ENCODE measurements at regions not wholly inside any gene's neighbourhood (a gene's known extent, or its start where the extent isn't known, plus 50 kb on each side); places are given as distances from the start of the nearest gene placed in this dataset.

DNA sequence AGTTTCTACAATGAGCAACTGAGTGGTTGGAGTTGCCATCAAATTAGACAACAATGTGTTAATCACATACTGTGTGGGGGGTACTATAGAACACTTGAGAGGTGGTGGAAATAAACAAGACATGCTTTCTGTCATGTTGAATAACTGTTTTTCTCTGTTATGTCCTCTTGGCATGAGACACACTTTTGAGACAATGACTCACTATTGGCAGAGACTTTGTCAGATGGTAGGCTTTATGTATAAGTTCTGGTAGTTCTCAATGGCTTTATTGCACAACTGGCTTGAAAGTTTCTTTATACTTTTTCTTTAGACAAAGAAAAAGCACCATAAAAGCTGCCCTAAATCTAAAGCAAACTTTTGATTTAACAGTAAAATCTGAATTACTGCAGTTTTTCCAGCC is 578.7 kb downstream of the ADCYAP1 start:
- no peaks in the 10 kb centered on the region for H3K4me1 ChIP-seq (ENCODE audit: insufficient read depth, low read length)
- ChIA-PET POLR2A (ENCODE audit: partially characterized antibody) (no interaction called here), CTCF (ENCODE audit: partially characterized antibody) (no interaction called here)
- H3K27ac Mint-ChIP-seq, result no peak overlapping the region
- no peak for DNase-seq
- H3K4me3 ChIP-seq (ENCODE audit: low read length in 2 of 2), result no peak overlapping the region
- no peaks in the 10 kb centered on the region for H3K9me3 ChIP-seq (ENCODE audit: control insufficient read depth in 1 of 2, low read length in 2 of 2)
- intact Hi-C loops (cut with micrococcal nuclease), result no loop called here
- no peaks in the 10 kb centered on the region for H3K27me3 ChIP-seq (ENCODE audit: insufficient read depth, low read length)
- no peaks in the 10 kb centered on the region for H3K36me3 ChIP-seq (ENCODE audit: insufficient read depth, low read length)
- H3K9me3 Mint-ChIP-seq, result peaks cover 0 to 13% (median 3%) of the 10 kb centered on the region in 8 donors
- H3K36me3 Mint-ChIP-seq, result no peaks in the 10 kb centered on the region
- H3K27ac ChIP-seq (ENCODE audit: low read depth, low read length), result no peak overlapping the region
- no peaks in the 10 kb centered on the region for H3K27me3 Mint-ChIP-seq
- H3K4me1 Mint-ChIP-seq, result no peaks in the 10 kb centered on the region
- no peak overlapping the region for H3K4me3 Mint-ChIP-seq

- ChIA-PET POLR2A (ENCODE audit: partially characterized antibody) (no interaction called here), CTCF (ENCODE audit: partially characterized antibody) (no interaction called here)
- intact Hi-C loops (cut with micrococcal nuclease), result no loop called here
- Histone ChIP-seq H3K4me1 (ENCODE audit: insufficient read depth, low read length) (no peaks in the 10 kb centered on the region), H3K4me3 (ENCODE audit: low read length in 2 of 2) (no peak overlapping the region), H3K27me3 (ENCODE audit: insufficient read depth, low read length) (no peaks in the 10 kb centered on the region), H3K36me3 (ENCODE audit: insufficient read depth, low read length) (no peaks in the 10 kb centered on the region), H3K27ac (ENCODE audit: low read depth, low read length) (no peak overlapping the region), H3K9me3 (ENCODE audit: control insufficient read depth in 1 of 2, low read length in 2 of 2) (no peaks in the 10 kb centered on the region)
- H3K4me3 Mint-ChIP-seq, result no peak overlapping the region
- H3K36me3 Mint-ChIP-seq, result no peaks in the 10 kb centered on the region
- DNase-seq, result no peak
- H3K27me3 Mint-ChIP-seq, result no peaks in the 10 kb centered on the region
- no peaks in the 10 kb centered on the region for H3K4me1 Mint-ChIP-seq
- H3K27ac Mint-ChIP-seq, result no peak overlapping the region
- peaks cover 0 to 15% (median 7%) of the 10 kb centered on the region in 8 donors for H3K9me3 Mint-ChIP-seq
Observed at GRCh38 chr18:1487457-1487856, 582.8 kb downstream of the ADCYAP1 start.

GRCh38 chr18:1488394-1488793 is 583.7 kb downstream of the ADCYAP1 start:
- CTCF ChIA-PET (ENCODE audit: partially characterized antibody), result no interaction called here
- no peaks in the 10 kb centered on the region for H3K9me3 ChIP-seq (ENCODE audit: control insufficient read depth in 1 of 2, low read length in 2 of 2)
- intact Hi-C loops (cut with micrococcal nuclease), result no loop called here
- no peak overlapping the region for H3K27ac Mint-ChIP-seq
- no peaks in the 10 kb centered on the region for H3K36me3 ChIP-seq (ENCODE audit: insufficient read depth, low read length)
- H3K27me3 Mint-ChIP-seq, result no peaks in the 10 kb centered on the region
- H3K4me1 Mint-ChIP-seq, result no peaks in the 10 kb centered on the region
- DNase-seq, result no peak
- POLR2A ChIA-PET (ENCODE audit: partially characterized antibody), result no interaction called here
- no peak overlapping the region for H3K27ac ChIP-seq (ENCODE audit: low read depth, low read length)
- peaks cover 0 to 20% (median 10%) of the 10 kb centered on the region in 8 donors for H3K9me3 Mint-ChIP-seq
- no peaks in the 10 kb centered on the region for H3K27me3 ChIP-seq (ENCODE audit: insufficient read depth, low read length)
- H3K4me1 ChIP-seq (ENCODE audit: insufficient read depth, low read length), result no peaks in the 10 kb centered on the region
- H3K36me3 Mint-ChIP-seq, result no peaks in the 10 kb centered on the region
- H3K4me3 Mint-ChIP-seq, result no peak overlapping the region
- no peak overlapping the region for H3K4me3 ChIP-seq (ENCODE audit: low read length in 2 of 2)

GRCh38 chr18:1488957-1489356 is 584.3 kb downstream of the ADCYAP1 start:
- Histone ChIP-seq H3K27ac (ENCODE audit: low read depth, low read length) (no peak overlapping the region), H3K36me3 (ENCODE audit: insufficient read depth, low read length) (no peaks in the 10 kb centered on the region), H3K27me3 (ENCODE audit: insufficient read depth, low read length) (no peaks in the 10 kb centered on the region), H3K9me3 (ENCODE audit: control insufficient read depth in 1 of 2, low read length in 2 of 2) (no peaks in the 10 kb centered on the region), H3K4me3 (ENCODE audit: low read length in 2 of 2) (no peak overlapping the region), H3K4me1 (ENCODE audit: insufficient read depth, low read length) (no peaks in the 10 kb centered on the region)
- POLR2A ChIA-PET (ENCODE audit: partially characterized antibody), result no interaction called here
- intact Hi-C loops (cut with micrococcal nuclease), result no loop called here
- Mint-ChIP-seq H3K9me3 (peaks cover 0 to 20% (median 10%) of the 10 kb centered on the region in 8 donors), H3K27ac (no peak overlapping the region), H3K4me1 (no peaks in the 10 kb centered on the region), H3K27me3 (no peaks in the 10 kb centered on the region), H3K36me3 (no peaks in the 10 kb centered on the region), H3K4me3 (no peak overlapping the region)
- no peak for DNase-seq
- CTCF ChIA-PET (ENCODE audit: partially characterized antibody), result no interaction called here

- CTCF ChIA-PET (ENCODE audit: partially characterized antibody), result no interaction called here
- H3K36me3 Mint-ChIP-seq, result no peaks in the 10 kb centered on the region
Observed at GRCh38 chr18:1495387-1495786, 590.7 kb downstream of the ADCYAP1 start.

GRCh38 chr18:1496096-1496495 is 591.4 kb downstream of the ADCYAP1 start:
- ChIA-PET CTCF (ENCODE audit: partially characterized antibody) (no interaction called here), POLR2A (ENCODE audit: partially characterized antibody) (no interaction called here)
- intact Hi-C loops (cut with micrococcal nuclease), result no loop called here
- Mint-ChIP-seq H3K4me1 (no peaks in the 10 kb centered on the region), H3K9me3 (peaks cover 0 to 35% (median 15%) of the 10 kb centered on the region in 8 donors), H3K27me3 (no peaks in the 10 kb centered on the region), H3K27ac (no peak overlapping the region), H3K36me3 (no peaks in the 10 kb centered on the region), H3K4me3 (no peak overlapping the region)
- no peaks in the 10 kb centered on the region for H3K27me3 ChIP-seq (ENCODE audit: insufficient read depth, low read length)
- no peaks in the 10 kb centered on the region for H3K36me3 ChIP-seq (ENCODE audit: insufficient read depth, low read length)
- no peak for DNase-seq
- no peak overlapping the region for H3K27ac ChIP-seq (ENCODE audit: low read depth, low read length)
- no peak overlapping the region for H3K4me3 ChIP-seq (ENCODE audit: low read length in 2 of 2)
- no peaks in the 10 kb centered on the region for H3K9me3 ChIP-seq (ENCODE audit: control insufficient read depth in 1 of 2, low read length in 2 of 2)
- no peaks in the 10 kb centered on the region for H3K4me1 ChIP-seq (ENCODE audit: insufficient read depth, low read length)

More at GRCh38 chr18:1495387-1495786, 590.7 kb downstream of the ADCYAP1 start:
- Histone ChIP-seq H3K9me3 (ENCODE audit: control insufficient read depth in 1 of 2, low read length in 2 of 2) (no peaks in the 10 kb centered on the region), H3K27ac (ENCODE audit: low read depth, low read length) (no peak overlapping the region), H3K4me1 (ENCODE audit: insufficient read depth, low read length) (no peaks in the 10 kb centered on the region), H3K27me3 (ENCODE audit: insufficient read depth, low read length) (no peaks in the 10 kb centered on the region), H3K4me3 (ENCODE audit: low read length in 2 of 2) (no peak overlapping the region), H3K36me3 (ENCODE audit: insufficient read depth, low read length) (no peaks in the 10 kb centered on the region)
- no peak overlapping the region for H3K4me3 Mint-ChIP-seq
- H3K27me3 Mint-ChIP-seq, result no peaks in the 10 kb centered on the region
- peaks cover 0 to 35% (median 14%) of the 10 kb centered on the region in 8 donors for H3K9me3 Mint-ChIP-seq
- H3K27ac Mint-ChIP-seq, result no peak overlapping the region
- intact Hi-C loops (cut with micrococcal nuclease), result no loop called here
- no peaks in the 10 kb centered on the region for H3K4me1 Mint-ChIP-seq
- POLR2A ChIA-PET (ENCODE audit: partially characterized antibody), result no interaction called here
- no peak for DNase-seq

GRCh38 chr18:1498216-1498615 is 593.5 kb downstream of the ADCYAP1 start:
- H3K27ac Mint-ChIP-seq, result no peak overlapping the region
- intact Hi-C loops (cut with micrococcal nuclease), result no loop called here
- H3K36me3 Mint-ChIP-seq, result no peaks in the 10 kb centered on the region
- peaks cover 0 to 26% (median 12%) of the 10 kb centered on the region in 8 donors for H3K9me3 Mint-ChIP-seq
- ChIA-PET POLR2A (ENCODE audit: partially characterized antibody) (no interaction called here), CTCF (ENCODE audit: partially characterized antibody) (no interaction called here)
- Histone ChIP-seq H3K27me3 (ENCODE audit: insufficient read depth, low read length) (no peaks in the 10 kb centered on the region), H3K36me3 (ENCODE audit: insufficient read depth, low read length) (no peaks in the 10 kb centered on the region), H3K27ac (ENCODE audit: low read depth, low read length) (no peak overlapping the region), H3K4me1 (ENCODE audit: insufficient read depth, low read length) (no peaks in the 10 kb centered on the region), H3K4me3 (ENCODE audit: low read length in 2 of 2) (no peak overlapping the region), H3K9me3 (ENCODE audit: control insufficient read depth in 1 of 2, low read length in 2 of 2) (no peaks in the 10 kb centered on the region)
- H3K4me1 Mint-ChIP-seq, result no peaks in the 10 kb centered on the region
- H3K4me3 Mint-ChIP-seq, result no peak overlapping the region
- no peaks in the 10 kb centered on the region for H3K27me3 Mint-ChIP-seq
- no peak for DNase-seq

DNA sequence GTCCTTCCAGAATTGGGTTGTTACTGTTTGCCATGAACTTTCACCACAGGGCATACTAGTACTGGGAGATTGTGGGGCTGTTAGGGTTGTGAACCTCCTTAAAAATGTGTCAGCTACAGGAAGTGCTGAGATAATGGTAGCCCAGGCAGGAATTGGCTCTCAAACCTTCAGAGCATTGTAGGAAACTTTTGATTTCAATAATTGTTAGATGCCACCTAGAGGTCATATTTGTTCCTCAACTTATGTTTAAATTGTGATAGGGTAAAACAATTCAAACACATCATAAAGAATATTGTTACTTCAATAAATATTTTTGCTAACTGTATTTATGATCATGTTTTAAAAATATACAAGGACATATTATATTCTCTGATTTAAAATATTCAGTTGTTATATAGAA is 594.6 kb downstream of the ADCYAP1 start:
- no peaks in the 10 kb centered on the region for H3K36me3 Mint-ChIP-seq
- no peak for DNase-seq
- no peaks in the 10 kb centered on the region for H3K9me3 ChIP-seq (ENCODE audit: control insufficient read depth in 1 of 2, low read length in 2 of 2)
- H3K4me3 Mint-ChIP-seq, result no peak overlapping the region
- H3K4me1 ChIP-seq (ENCODE audit: insufficient read depth, low read length), result no peaks in the 10 kb centered on the region
- no peak overlapping the region for H3K4me3 ChIP-seq (ENCODE audit: low read length in 2 of 2)
- H3K27ac Mint-ChIP-seq, result no peak overlapping the region
- no peak overlapping the region for H3K27ac ChIP-seq (ENCODE audit: low read depth, low read length)
- peaks cover 0 to 20% (median 8%) of the 10 kb centered on the region in 8 donors for H3K9me3 Mint-ChIP-seq
- H3K27me3 ChIP-seq (ENCODE audit: insufficient read depth, low read length), result no peaks in the 10 kb centered on the region
- ChIA-PET CTCF (ENCODE audit: partially characterized antibody) (no interaction called here), POLR2A (ENCODE audit: partially characterized antibody) (no interaction called here)
- H3K4me1 Mint-ChIP-seq, result no peaks in the 10 kb centered on the region
- no peaks in the 10 kb centered on the region for H3K36me3 ChIP-seq (ENCODE audit: insufficient read depth, low read length)
- intact Hi-C loops (cut with micrococcal nuclease), result no loop called here
- no peaks in the 10 kb centered on the region for H3K27me3 Mint-ChIP-seq
